ENCODE measurements at regions not wholly inside any gene's neighbourhood (a gene's known extent, or its start where the extent isn't known, plus 50 kb on each side); places are given as distances from the start of the nearest gene placed in this dataset.

DNA sequence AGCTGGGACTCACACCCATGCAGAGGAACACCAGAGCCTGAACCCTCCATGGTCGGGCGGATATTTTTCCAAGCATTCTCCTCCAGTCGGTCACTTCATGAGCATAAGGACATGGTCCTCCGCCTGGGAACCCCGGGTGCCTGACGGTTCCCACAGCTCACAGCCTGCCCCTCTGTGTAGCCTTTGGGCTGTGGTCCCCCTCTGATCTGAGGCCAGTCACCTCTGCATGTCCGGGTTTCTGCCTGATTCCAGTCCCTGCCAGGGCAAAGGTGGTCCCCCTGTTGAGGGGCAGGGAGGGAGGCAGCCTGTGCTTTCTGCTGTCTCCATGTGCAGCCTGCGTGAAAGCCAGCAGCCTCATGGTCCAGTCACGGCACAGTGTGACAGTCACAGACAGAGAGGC lies 76.6 kb upstream of the KLF13 start (continued):
- TF ChIP-seq NANOG (IDR thresholded peaks at IDR 0.05; ENCODE audit: insufficient read depth, low read depth, low read length, poor library complexity, severe bottlenecking) = no peak
- TF ChIP-seq, protein P1, sequence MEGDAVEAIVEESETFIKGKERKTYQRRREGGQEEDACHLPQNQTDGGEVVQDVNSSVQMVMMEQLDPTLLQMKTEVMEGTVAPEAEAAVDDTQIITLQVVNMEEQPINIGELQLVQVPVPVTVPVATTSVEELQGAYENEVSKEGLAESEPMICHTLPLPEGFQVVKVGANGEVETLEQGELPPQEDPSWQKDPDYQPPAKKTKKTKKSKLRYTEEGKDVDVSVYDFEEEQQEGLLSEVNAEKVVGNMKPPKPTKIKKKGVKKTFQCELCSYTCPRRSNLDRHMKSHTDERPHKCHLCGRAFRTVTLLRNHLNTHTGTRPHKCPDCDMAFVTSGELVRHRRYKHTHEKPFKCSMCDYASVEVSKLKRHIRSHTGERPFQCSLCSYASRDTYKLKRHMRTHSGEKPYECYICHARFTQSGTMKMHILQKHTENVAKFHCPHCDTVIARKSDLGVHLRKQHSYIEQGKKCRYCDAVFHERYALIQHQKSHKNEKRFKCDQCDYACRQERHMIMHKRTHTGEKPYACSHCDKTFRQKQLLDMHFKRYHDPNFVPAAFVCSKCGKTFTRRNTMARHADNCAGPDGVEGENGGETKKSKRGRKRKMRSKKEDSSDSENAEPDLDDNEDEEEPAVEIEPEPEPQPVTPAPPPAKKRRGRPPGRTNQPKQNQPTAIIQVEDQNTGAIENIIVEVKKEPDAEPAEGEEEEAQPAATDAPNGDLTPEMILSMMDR (IDR thresholded peaks at IDR 0.05; ENCODE audit: control extremely low read depth in 1 of 3, insufficient read depth in 1 of 3, low read depth in 1 of 3, low read length in 3 of 3) = no peak
